HFF-Myc (cell line): ENCODE measurements at regions not wholly inside any gene's neighbourhood (a gene's known extent, or its start where the extent isn't known, plus 50 kb on each side); places are given as distances from the start of the nearest gene placed in this dataset.

Experiments
- DNase-seq: peaks from one replicate; pipeline ENCODE4 v3.0.0-alpha.2; 2011; ENCODE audit warnings: low read depth; ENCODE audit errors: extremely low read depth
- H3K4me3 ChIP-seq: replicated peaks from 2 replicates; pipeline ENCODE4 v1.5.1; 2011; ENCODE audit warnings: low read depth, mild to moderate bottlenecking, control low read depth, low read length
- CTCF ChIP-seq: IDR thresholded peaks from 2 replicates; pipeline ENCODE4 v1.5.1; 2012; ENCODE audit warnings: mild to moderate bottlenecking, low read depth, low read length, control low read depth; ENCODE audit errors: missing control alignments

DNA sequence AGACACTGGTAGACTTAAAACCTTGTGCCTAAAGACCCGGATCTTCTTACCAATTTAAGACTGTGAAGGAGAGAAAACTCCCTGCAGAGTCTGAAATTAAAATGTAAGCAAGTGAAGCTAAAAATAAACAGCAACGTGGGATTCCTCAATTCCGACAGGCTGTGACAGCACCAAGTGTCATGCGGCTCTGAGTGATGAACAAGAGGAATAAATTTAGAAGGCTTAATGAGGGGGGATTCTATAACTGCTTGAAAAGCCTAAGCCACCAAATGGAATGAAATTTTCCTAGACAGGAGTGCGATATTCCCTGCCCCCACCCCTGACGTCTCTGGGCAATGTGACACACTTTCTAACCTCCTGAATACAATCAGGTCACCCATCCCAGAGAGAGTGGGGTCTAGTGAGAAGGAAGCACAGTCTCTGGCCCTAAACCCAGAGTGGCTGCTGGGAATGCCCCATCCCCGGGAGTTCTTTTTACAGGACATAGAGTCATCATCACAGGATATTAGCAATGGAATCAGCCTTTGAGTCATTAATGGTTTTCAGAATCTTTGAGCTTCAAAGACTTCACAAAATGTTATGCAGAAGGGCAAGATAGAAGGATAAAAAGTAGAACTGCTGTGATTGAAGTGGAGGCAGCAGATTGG, 114.3 kb downstream of the EDEM1 start:
- no peak overlapping the region for H3K4me3 ChIP-seq
- no peak for TF ChIP-seq CTCF
- no peak for DNase-seq

DNA sequence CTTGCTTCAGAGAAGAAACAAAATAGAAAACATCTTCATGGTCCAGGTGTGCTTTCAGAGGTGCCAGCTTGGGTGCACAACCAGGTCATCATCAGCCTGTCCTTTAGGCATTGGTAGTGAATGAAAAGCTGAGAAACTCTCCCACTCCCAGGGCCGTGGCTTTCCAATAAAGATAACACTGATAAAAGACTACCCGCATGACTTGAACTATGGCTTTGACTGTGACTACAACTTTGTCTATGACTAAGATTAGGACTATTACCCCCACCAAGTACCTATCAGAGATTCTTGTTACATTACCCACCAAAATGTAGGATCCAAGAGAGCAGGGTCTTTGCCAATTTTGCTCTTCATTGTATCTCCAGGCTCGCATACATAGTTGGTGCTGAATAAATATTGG, 115.2 kb downstream of the EDEM1 start:
- no peak for TF ChIP-seq CTCF
- DNase-seq, result no peak
- H3K4me3 ChIP-seq, result no peak overlapping the region

GRCh38 chr3:5304188-5304587, 116.7 kb downstream of the EDEM1 start:
- TF ChIP-seq CTCF, result no peak

DNA sequence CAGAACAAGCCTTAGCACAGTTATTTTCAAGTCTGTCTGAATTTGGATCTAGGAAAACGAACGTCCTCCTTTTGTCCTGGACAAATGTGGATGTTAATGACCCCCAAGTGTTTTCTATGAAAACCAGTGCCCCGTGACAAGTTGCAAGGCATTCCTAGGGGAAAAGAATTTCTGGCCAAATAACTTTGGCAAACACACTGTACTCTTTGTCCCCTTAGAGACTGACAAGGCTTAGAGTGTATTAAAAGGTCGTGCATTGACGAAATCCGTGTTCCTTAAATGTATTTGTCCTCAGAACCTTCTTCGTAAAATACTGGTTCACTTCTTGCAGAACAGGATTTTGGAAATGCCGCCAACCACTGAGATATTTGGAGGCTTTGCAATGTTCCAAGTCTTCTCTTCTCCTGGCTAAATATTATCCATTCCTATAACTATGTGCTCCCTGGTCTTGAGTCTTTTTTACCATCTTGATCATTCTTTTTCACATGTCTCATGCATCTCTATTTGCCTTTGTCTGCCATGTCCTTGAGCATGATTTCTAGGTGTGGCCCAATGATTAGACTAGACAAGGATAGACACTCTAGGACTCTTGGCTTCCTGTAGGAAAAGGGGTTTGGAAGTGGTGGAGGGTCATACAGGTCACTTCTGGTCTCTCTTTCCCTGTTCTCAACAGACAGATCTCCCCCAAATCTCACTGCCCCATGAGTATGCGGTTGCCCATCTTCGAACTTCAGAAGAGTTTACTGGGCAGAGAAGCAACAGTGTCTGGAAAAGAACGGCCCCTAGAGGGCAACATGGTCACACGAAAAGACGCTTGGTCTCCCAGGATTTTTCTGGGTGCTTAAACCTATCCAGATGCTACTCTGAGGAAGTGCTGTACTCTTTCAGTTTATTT, 117.5 kb downstream of the EDEM1 start:
- DNase-seq, result peak; percentile 9
- TF ChIP-seq CTCF, result peak; percentile 47
- H3K4me3 ChIP-seq, result no peak overlapping the region

More at GRCh38 chr3:5304188-5304587, 116.7 kb downstream of the EDEM1 start:
- no peak overlapping the region for H3K4me3 ChIP-seq
- no peak for DNase-seq

DNA sequence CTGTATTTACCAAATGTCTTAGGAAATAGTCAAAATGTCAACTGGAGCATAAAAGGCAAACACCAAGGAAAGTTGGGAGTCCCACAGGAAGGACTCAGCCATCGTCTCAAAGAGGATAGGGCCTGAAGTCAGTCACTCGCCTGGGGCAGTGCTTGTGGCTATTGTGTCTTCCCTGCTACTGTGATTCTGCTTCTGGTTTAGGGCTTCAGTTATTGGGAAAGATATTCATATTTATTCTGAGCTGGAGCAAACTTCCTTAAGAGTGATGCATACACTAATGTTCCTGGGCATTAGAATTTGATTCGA, 118.1 kb downstream of the EDEM1 start:
- H3K4me3 ChIP-seq, result no peak overlapping the region
- TF ChIP-seq CTCF, result no peak
- no peak for DNase-seq

DNA sequence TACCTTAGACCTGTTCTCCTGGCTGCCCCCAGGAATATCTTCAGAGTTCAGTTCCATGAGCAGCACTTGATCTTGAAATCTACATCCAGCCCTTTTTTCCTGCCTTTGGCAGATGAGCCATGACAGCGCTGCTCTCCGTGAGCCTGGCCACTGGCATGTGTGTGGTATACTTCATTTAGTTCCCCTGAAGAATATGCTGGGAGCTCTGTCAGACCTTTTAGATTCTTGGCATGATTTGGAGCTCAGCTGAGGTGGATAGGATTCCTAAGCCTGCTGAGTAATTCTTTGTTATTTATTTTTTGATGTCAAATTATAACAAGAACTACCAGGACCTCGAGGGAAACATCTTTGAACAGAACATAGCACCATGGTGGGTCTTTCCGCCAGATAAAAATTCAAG, 121.7 kb downstream of the EDEM1 start:
- H3K4me3 ChIP-seq, result no peak overlapping the region
- TF ChIP-seq CTCF, result no peak
- no peak for DNase-seq
